Smooth muscle cell (in vitro differentiated cells): ENCODE measurements at regions not wholly inside any gene's neighbourhood (a gene's known extent, or its start where the extent isn't known, plus 50 kb on each side); places are given as distances from the start of the nearest gene placed in this dataset.
A peak's percentile ranks its signal among the peaks of the same experiment; 100 is the strongest.

Source experiments
- DNase-seq: peaks from one replicate; lab custom pipeline; 2025; ENCODE audit not compliant: unreplicated experiment; lab: John Stamatoyannopoulos, UW
- H2AFZ ChIP-seq: fragments of 200-600 bp; sonication (generic); 2 replicates; pipeline ENCODE4 v1.6.0; 2016; ENCODE audit warnings: antibody characterized with exemption, low read depth, mild to moderate bottlenecking
- H3F3A ChIP-seq: fragments of 200-600 bp; sonication (generic); 2 replicates; pipeline ENCODE4 v1.6.0; 2017; ENCODE audit warnings: antibody characterized with exemption, low read depth
- H3K27ac ChIP-seq: fragments of 200-600 bp; sonication (generic); 2 replicates; pipeline ENCODE4 v1.5.1; 2016; ENCODE audit warnings: low read depth, mild to moderate bottlenecking
- H3K27me3 ChIP-seq: fragments of 200-600 bp; sonication (generic); 2 replicates; pipeline ENCODE4 v1.6.1; 2016; ENCODE audit warnings: low read depth, mild to moderate bottlenecking
- H3K36me3 ChIP-seq: fragments of 200-600 bp; sonication (generic); 2 replicates; pipeline ENCODE4 v1.5.1; 2016; ENCODE audit warnings: low read depth
- H3K4me1 ChIP-seq: fragments of 200-600 bp; sonication (generic); 2 replicates; pipeline ENCODE4 v1.5.1; 2016; ENCODE audit warnings: low read depth
- H3K4me2 ChIP-seq: fragments of 200-600 bp; sonication (generic); 2 replicates; pipeline ENCODE4 v1.6.0; 2016; ENCODE audit warnings: mild to moderate bottlenecking
- H3K4me3 ChIP-seq: fragments of 200-600 bp; sonication (generic); 2 replicates; pipeline ENCODE4 v1.5.1; 2016; ENCODE audit warnings: mild to moderate bottlenecking
- H3K79me2 ChIP-seq: fragments of 200-600 bp; sonication (generic); 2 replicates; pipeline ENCODE4 v1.6.0; 2016; ENCODE audit warnings: low read depth, mild to moderate bottlenecking
- H3K9ac ChIP-seq: fragments of 200-600 bp; sonication (generic); 2 replicates; pipeline ENCODE4 v1.6.0; 2016; ENCODE audit warnings: low read depth
- H3K9me3 ChIP-seq: fragments of 200-600 bp; sonication (generic); replicated peaks from 2 replicates; pipeline ENCODE4 v1.5.1; 2016; ENCODE audit warnings: low read depth
- H4K20me1 ChIP-seq: fragments of 200-600 bp; sonication (generic); 2 replicates; pipeline ENCODE4 v1.6.0; 2016; ENCODE audit warnings: low read depth
- WGBS: methylation state at CpG from one replicate; pipeline ENCODE4 v1.1.7; 2016; ENCODE audit warnings: low lambda C conversion rate; 5-methylcytosine and 5-hydroxymethylcytosine counted together
- TF ChIP-seq, protein P1 (sequence below): fragments of 200-600 bp; sonication (generic); IDR thresholded peaks from 2 replicates; pipeline ENCODE4 v1.5.1; 2017; ENCODE audit warnings: borderline replicate concordance, mild to moderate bottlenecking, antibody characterized with exemption; ENCODE audit not compliant: insufficient read depth, poor library complexity, severe bottlenecking

DNA sequence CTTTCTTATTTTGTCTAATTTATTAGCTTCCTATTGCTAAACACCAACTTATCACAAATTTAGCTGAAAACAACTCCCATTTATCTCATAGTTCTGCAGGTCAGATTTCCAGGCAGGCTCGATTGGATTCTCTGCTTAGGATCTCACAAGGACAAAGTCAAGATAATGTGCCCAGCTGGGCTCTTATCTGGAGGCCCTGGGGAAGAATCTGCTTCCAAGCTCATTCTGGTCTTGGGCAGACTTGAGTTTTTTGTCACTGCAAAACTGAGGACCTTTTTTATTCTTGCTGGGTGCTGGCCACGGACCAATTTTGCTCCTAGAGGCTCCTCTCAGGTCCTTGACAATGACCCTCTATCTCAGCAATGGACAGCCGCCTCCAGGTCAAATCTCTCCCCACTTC is 215.5 kb downstream of the TRIB2 start:
- Histone ChIP-seq H4K20me1 (no peaks in the 10 kb centered on the region), H3K9me3 (no peaks in the 10 kb centered on the region), H3K36me3 (no peaks in the 10 kb centered on the region), H3K4me3 (no peak overlapping the region), H3K4me1 (peaks cover 21% of the 10 kb centered on the region), H2AFZ (peak overlapping the region; percentile 51), H3K4me2 (peak overlapping the region; percentile 2), H3K27me3 (no peaks in the 10 kb centered on the region), H3F3A (peaks cover 22% of the 10 kb centered on the region), H3K79me2 (no peaks in the 10 kb centered on the region), H3K27ac (no peak overlapping the region), H3K9ac (no peak overlapping the region)
- TF ChIP-seq, protein P1, sequence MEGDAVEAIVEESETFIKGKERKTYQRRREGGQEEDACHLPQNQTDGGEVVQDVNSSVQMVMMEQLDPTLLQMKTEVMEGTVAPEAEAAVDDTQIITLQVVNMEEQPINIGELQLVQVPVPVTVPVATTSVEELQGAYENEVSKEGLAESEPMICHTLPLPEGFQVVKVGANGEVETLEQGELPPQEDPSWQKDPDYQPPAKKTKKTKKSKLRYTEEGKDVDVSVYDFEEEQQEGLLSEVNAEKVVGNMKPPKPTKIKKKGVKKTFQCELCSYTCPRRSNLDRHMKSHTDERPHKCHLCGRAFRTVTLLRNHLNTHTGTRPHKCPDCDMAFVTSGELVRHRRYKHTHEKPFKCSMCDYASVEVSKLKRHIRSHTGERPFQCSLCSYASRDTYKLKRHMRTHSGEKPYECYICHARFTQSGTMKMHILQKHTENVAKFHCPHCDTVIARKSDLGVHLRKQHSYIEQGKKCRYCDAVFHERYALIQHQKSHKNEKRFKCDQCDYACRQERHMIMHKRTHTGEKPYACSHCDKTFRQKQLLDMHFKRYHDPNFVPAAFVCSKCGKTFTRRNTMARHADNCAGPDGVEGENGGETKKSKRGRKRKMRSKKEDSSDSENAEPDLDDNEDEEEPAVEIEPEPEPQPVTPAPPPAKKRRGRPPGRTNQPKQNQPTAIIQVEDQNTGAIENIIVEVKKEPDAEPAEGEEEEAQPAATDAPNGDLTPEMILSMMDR: no peak
- WGBS: 25% methylated on average over 3 of the region's 3 CpGs
- DNase-seq: no peak

DNA sequence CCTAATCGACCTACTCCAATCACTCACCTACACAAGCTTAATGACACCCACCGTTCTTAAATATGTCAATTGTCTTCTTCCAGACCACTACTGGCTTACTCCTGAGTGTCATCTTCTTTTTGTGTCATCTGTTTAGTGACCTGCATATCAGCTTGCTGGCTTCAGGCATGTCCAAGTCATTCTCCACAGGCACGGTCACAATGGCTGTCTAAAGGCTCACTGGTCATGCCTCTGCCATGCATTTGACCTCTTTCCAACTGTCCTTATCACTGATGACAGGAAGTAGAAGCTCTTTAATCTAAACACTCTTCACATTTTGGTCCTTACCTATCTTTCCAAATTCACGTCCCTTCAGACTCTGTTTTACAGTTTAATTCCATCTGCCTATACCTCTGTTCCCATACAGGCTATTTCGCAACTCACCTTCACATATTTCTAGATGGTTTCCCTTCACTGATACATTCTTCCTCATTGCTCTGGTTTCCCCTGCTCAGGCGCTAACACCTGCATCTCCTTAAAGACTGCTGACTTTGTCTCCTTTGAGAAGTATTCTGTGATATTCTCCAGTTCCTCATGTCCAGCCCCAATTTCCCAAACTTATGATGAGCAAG is 217.5 kb downstream of the TRIB2 start:
- 88% methylated on average over 6 of the region's 6 CpGs for WGBS
- Histone ChIP-seq H3K9ac (no peak overlapping the region), H3K36me3 (no peaks in the 10 kb centered on the region), H3K27me3 (no peaks in the 10 kb centered on the region), H4K20me1 (no peaks in the 10 kb centered on the region), H3K27ac (no peak overlapping the region), H3F3A (peaks cover 22% of the 10 kb centered on the region), H2AFZ (no peak overlapping the region), H3K79me2 (no peaks in the 10 kb centered on the region), H3K9me3 (no peaks in the 10 kb centered on the region), H3K4me2 (no peak overlapping the region), H3K4me3 (no peak overlapping the region), H3K4me1 (peaks cover 13% of the 10 kb centered on the region)
- TF ChIP-seq, protein P1: no peak
- no peak for DNase-seq

DNA sequence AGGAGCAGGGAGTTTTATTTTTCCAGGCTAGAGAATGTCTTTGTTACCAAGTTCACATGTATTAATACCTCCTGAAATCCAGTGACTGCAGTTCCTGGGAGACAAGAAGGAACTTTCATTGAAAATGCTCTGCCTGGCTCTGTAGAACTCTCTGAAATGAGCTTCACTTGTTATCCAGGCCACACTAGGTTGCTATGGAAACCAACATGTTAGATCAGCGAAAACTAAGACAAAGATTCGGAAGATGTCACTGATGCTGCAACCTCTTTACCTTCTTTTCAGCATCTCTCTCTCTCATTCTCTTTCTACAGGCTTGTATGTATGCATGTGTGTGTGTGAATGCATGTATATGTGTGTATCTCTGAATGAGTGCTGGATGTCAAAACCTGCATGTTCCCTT is 218.5 kb downstream of the TRIB2 start:
- DNase-seq: no peak
- Histone ChIP-seq H3K36me3 (no peaks in the 10 kb centered on the region), H3K4me1 (peaks cover 9% of the 10 kb centered on the region), H3K27me3 (no peaks in the 10 kb centered on the region), H3K79me2 (no peaks in the 10 kb centered on the region), H3K4me3 (no peak overlapping the region), H4K20me1 (no peaks in the 10 kb centered on the region), H3F3A (peaks cover 20% of the 10 kb centered on the region), H2AFZ (no peak overlapping the region), H3K4me2 (no peak overlapping the region), H3K9me3 (no peaks in the 10 kb centered on the region), H3K27ac (no peak overlapping the region), H3K9ac (no peak overlapping the region)
- TF ChIP-seq, protein P1: no peak
- WGBS: 93% methylated on average over 2 of the region's 2 CpGs

DNA sequence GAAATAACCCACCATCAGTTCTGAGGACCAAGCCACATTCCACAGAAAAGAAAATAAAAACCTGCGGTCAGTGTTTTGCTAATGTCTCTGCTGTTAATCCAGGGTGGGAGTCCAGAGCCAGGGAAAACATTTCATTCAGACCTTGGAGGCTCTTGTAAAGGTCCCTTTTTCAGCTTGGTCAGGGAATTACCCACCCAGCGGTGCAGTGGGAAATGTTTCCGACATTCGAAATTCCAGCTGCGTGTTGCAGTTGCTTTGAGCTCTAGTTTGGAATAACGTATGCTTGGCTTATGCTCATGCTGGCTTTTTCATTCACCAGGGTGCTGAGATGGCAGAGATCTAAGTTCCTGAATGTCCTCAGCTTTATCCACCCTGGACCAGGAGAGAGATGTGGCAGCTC is 219.1 kb downstream of the TRIB2 start:
- Histone ChIP-seq H3K27me3 (no peaks in the 10 kb centered on the region), H3K9ac (no peak overlapping the region), H3K9me3 (no peaks in the 10 kb centered on the region), H3F3A (peaks cover 14% of the 10 kb centered on the region), H4K20me1 (no peaks in the 10 kb centered on the region), H2AFZ (no peak overlapping the region), H3K79me2 (no peaks in the 10 kb centered on the region), H3K36me3 (no peaks in the 10 kb centered on the region), H3K4me2 (no peak overlapping the region), H3K4me1 (peaks cover 3% of the 10 kb centered on the region), H3K4me3 (no peak overlapping the region), H3K27ac (no peak overlapping the region)
- no peak for DNase-seq
- TF ChIP-seq, protein P1: no peak
- WGBS: 69% methylated on average over 6 of the region's 6 CpGs
